SKM-1 (cell line): ENCODE measurements at regions not wholly inside any gene's neighbourhood (a gene's known extent, or its start where the extent isn't known, plus 50 kb on each side); places are given as distances from the start of the nearest gene placed in this dataset.
"Not testable (repeated sequence)": the region's sequence is repeated elsewhere in the genome, so short reads cannot be mapped to it uniquely, and the experiment has no call there.

Experiments used
- DNase-seq: peaks from one replicate; lab custom pipeline; 2025; ENCODE audit not compliant: unreplicated experiment; lab: John Stamatoyannopoulos, UW

DNA sequence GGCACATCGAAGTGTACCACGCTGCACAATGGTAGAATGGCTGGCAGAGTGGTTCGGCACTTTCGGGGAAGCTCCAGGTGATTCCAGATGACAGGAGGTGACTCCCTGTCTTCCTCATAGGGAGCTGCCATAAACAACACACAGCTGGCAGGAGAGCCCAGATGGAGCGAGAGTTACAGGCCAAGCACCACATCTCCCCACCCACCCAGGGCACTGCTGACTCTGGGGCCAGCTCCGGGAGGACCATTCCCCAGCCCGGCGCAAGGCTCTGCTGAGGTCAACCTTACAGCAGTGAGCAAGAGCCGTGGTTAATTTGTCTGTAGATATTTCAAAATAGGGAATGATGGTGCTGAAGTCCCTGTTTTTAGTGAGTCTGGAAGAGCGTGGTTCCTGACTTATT lies 78.8 kb upstream of the HMGXB4 start:
- DNase-seq: no peak

DNA sequence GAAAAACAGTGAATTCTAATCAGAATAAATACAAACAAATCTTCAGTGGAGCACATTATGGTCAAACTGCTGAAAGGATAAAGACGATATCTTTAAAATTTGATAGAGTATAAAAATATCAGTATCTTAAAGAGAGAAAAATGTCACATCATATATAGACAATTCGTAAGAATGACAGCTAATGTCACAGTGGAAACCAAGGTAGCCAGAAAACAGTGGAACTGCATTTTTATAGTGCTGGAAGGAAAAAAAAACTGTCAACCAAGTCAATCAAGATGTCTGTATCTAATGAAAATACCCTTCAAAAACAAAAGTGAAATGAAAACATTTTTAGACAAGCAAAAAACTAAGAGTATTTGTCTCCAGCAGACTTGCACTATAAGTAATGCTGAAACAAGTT lies 73.4 kb upstream of the HMGXB4 start:
- no peak for DNase-seq

DNA sequence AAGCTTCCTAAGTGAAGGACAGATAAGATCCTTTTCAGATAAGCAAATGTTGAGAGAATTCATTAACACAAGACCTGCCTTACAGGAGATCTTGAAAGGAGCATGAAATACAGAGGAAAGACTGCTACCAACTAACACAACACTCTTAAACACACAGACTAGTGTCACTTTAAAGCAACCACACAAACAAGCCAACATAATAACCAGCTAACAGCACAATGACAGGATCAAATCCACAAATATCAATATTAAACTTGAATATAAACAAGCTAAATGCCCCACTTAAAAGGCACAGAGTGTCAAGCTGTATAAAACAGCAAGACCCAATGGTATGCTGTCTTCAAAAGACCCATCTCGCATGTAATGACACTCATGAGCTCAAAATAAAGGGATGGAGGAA lies 70.8 kb upstream of the HMGXB4 start:
- DNase-seq: no peak

DNA sequence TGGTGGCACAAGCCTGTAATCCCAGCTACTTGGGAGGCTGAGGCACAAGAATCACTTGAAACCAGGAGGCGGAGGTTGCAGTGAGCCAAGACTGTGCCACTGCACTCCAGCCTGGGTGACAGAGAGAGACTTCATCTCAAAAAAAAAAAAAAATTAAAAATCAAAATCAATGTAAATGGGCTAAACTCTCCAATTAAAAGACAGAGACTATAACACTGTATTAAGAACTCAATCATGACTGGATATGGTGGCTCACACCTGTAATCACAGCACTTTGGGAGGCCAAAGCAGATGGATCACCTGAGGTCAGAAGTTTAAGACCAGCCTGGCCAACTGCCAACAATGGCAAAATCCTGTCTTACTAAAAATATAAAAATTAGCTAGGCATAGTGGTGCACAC lies 68.4 kb upstream of the HMGXB4 start:
- DNase-seq: not testable (repeated sequence)

DNA sequence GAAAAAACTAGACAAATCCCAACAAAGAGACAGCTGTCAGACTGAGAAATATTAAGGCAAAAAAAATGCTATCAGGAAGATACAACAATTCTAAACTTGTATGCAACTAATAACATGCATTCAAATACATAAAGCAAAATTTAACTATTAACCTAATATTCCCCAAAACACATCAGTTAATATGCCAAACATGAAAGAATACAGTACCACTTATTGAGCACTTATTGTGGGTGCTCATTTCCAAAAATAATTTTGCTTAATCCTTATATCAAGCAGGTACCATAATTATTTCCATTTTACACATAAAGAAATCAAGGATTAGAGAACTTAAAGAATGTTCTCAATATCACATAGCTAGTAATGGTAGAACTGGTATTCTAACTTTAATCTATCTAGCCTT lies 67.7 kb upstream of the HMGXB4 start:
- DNase-seq: no peak

DNA sequence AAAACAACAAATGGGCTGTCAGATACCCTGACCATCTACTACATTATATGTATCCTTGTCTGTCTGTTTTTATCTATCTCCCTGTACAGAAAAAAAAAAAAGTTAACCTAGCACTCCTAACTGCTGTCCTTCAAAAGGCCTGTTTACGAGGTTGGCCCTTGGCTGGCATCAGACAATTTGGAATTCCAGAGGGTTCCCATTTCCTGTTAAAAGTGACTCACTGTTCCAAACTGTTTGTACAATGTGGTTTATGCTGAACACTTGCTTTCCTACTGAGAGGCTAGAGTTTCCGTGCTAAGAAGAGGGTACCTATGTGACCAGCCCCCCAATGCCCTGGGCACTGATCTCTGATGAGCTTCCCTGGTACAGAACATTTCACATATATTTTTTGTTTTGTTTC lies 65.9 kb upstream of the HMGXB4 start:
- no peak for DNase-seq

DNA sequence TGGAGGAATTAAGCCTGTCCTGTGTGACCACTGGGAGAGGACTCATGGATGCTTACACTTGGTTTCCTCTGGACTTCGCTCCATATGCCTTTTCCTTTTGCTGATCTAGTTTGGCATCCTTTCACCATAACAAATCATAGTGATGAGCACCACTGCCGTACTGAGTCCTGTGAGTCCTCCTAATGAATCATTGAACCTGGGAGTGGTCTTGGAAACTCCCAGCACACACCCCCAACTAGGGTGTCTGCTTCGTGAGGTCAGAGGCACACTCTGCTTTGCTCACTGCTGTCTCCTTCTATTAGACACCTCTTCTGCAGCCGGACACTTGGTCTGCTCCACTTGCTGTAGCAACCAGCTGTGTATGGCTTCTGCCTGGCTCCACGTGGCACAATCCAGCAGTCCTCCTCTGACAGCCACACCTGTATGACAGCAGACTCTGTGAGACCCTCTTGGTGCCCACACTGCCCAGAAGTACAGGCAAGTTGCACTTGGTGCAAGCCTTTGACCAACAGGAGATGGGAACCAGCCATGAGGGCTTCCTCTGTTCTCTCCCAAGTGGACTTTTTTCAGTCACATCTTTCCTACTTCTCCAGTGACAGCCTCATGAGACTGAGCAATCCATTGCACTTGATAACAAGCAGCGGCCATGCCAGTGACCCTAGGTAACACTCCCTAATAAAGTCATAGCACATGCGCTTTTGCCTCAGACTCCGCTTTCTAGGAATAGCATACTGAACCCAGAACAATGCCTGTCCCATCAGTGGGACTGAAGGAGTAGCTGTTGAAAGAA lies 65.0 kb upstream of the HMGXB4 start:
- DNase-seq: no peak

DNA sequence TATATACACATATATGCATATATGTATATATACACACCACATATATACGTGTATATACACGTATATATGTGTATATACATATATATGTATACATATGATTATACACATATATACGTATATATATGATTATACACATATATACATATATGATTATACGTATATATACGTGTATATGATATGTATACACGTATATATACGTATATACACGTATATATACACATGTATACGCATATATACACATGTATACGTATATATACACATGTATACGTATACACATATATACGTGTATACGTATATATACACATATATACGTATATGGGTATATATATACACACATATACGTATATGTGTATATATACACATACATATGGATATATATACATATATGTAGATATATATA lies 62.1 kb upstream of the HMGXB4 start:
- no peak for DNase-seq

DNA sequence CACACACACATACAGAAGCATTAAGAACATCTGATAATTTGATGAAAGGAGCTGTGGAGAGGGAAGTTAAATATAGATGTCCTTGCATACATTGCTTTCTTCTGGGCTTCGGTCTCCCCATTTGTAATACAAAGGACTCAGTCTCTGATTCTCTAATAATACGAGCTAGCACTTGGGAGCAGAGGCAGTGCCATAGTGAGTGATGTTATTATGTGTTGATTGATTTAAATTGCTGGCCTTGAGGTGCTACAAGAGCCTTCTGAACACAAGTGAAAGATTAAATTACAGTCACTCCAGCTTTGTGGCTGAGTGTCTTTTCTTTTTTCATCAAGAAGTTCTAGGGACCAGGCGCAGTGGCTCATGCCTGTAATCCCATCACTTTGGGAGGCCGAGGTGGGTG lies 61.5 kb upstream of the HMGXB4 start:
- DNase-seq: no peak

DNA sequence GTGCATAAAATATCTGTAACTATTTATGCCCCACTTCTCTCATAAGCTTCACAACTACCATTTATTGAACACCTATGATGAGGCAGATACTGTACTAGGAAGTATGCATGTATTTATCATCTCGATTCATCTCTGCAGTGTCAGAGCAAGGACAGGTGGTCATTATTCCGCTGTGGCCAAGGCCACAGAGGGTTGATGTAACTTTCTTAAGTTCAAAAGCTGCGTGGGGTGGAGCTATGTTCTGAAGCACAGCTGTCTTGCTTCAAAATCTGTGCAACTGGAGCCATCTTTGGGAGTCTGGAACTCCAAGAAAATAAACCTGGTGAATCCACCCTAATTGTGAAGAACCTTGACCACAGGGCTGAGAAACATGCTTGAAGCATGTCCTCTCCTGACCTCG lies 60.2 kb upstream of the HMGXB4 start:
- DNase-seq: no peak

DNA sequence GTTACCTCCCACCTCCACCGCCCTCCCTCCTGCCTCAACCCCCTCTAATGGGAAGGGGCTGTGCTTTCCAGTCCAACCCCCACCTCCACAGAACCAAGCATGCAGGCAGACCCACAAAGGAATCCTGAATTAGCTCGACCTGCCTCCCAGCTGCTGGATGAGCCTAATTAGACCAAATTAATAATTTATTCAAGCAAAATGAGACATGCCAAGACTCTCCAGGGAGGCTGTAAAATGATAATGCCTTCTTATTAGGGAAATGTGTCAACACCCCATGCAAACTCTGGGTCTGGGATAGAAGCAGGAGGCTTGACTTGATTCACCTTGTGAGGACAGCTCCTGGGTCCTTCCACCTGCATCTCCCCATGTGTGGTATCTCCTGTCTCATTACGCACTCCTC lies 59.4 kb upstream of the HMGXB4 start:
- DNase-seq: no peak

DNA sequence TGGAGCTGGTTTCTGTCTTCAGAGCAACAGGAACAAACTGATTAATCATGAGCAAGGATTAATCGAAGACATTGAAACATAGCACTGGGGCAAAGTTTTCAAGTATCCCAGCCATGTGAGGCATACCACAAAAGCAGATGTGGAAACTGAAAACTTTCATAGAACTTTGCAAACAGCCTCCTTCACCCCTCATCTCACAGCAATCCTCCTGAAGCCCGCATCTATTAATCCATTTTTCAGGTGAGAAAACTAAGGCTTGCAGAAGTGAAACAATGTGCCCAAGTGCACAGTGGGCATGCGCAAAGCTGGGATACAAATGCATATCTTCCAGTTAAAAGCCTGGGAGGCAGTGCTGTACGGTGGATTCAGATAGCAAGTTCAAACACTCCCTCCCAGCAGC lies 58.6 kb upstream of the HMGXB4 start:
- DNase-seq: no peak

DNA sequence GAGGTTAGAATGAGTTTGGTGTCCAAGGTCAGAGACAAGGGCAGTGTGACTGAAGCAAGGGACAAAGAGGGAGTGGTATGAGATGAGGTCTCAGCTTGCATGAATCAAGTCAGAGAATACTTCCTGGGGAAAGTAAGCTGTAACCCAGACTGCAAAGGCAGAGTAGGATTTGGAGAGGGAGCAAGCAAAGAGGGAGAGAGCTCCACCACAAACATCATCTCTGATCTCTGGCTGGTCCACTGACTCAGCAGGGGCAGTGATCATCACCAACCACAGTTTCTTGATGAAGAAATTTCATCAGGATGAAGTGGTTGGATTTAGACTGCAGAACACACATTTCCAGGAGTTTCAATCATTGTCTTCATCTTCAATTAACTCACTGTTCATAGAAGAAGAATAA lies 54.9 kb upstream of the HMGXB4 start:
- DNase-seq: no peak

DNA sequence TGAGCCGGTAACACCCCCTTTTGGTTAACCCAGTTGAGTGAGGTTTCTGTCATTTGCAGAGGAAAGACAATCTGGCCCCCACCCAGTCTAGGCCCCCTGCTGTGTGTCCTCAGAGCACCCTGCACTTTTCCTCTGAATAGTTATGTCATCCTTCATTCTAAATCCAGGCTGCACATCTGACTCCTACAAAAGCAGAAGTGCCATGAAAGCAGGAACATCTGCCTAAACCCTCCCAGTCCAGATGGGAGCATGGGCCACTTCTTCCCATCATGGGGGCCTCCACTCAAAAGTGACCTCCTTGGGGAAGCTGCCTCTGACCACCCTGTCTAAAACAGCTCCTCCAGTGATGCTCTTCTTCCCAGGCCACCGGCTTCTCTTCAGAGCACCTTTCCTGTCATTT lies 53.7 kb upstream of the HMGXB4 start:
- no peak for DNase-seq

DNA sequence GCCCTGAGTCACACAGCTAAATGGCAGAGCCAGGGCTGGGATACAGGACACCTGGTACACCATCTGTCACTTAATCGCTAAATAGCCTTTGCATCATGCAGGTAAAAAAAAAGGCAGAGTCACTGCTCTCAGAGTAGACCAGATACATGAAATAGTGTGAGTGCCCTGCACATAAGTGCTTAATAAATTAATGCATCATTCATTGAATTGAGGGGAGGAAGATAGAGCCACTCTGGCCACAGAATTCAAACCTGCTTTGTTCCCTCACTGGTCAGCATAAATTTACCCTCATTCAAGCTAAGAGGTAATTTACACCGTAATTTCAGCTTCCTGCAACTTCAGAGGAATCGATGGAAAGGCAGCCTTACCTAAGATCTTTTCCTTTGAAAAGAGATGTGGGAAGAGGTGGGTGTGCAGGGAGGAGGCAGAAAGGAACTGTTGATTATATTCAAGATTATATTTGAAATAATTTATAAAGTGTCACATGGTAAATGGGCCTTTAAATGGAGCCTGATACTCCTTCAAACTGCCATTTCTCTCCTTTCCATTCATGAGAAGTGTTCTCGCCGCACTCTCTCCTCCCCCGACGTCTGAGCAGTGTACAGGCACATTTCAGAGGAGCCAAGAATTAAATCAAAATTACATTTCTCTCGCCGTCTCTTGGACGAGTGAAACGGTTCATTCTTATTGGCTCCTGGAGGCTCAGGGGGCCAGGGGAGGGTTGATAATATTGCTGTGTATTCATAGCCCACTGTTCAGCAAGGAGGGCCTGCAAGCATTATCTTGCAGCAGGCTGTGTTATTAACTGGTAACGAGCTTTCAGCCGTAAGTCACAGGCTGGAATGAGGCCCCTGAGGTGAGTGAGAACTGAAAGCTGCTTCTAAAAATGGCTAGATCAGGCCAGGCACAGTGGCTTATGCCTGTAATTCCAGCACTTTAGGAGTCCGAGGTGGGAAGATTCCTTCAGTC lies 52.2 kb upstream of the HMGXB4 start:
- no peak for DNase-seq

DNA sequence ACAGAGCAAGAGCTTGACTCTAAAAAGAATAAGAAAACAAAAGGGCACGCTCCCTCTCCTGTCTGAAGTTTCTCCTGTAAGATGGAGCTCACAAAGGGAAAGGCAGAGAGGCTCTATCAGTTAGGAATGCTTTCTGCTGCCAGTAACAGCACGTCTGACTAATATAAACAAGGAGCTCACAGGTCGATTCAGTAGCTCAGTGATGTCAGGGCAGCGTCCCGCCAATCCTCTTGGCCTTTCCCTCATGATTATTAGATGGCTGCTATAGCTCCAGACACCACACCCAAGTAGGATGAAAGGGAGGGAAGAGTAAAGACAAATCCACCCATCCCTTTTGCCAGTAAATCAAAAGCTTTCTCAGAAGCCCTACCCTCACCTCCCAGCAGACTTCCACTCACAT lies 51.3 kb upstream of the HMGXB4 start:
- no peak for DNase-seq

DNA sequence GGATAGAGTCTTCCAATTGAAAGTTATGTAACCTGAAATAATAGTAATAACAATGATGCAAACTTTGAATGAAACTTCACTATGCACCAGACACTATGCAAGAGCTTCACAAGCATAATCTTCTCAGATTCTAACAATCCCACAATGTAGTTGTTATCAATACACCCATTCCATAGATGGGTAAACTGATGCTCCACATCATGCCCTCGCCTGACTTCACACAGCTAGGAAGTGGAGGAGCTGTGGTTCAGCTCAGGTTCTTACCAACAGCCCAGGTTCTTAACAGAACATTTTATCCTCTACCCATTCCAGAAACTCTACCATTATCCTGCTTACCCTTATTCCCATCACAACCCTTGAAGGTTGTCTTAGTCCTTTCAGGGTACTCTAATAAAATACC lies 50.4 kb upstream of the HMGXB4 start:
- no peak for DNase-seq
